ENCODE measurements at regions not wholly inside any gene's neighbourhood (a gene's known extent, or its start where the extent isn't known, plus 50 kb on each side); places are given as distances from the start of the nearest gene placed in this dataset.

- DNase-seq (ENCODE audit: extremely low spot score) = no peak
- TF ChIP-seq POLR2AphosphoS5 (IDR thresholded peaks at IDR 0.05) (no peak), CTCF (IDR thresholded peaks at IDR 0.05) (no peak), POLR2A (IDR thresholded peaks at IDR 0.05; ENCODE audit: low read depth) (no peak), EP300 (IDR thresholded peaks at IDR 0.05) (no peak)
- no peak overlapping the region for H3K4me3 ChIP-seq
- peaks cover 17 to 22% (median 19%) of the 10 kb centered on the region in 4 donors for H3K4me1 ChIP-seq
- no peak overlapping the region for H3K27ac ChIP-seq (replicated peaks in 1 of 4)
- 58% methylated on average over 10 of the region's 10 CpGs for WGBS
- no peaks in the 10 kb centered on the region for H3K36me3 ChIP-seq
- intact Hi-C loops (cut with DNase I) = no loop called here
- no peaks in the 10 kb centered on the region for H3K9me3 ChIP-seq
- no peaks in the 10 kb centered on the region for H3K27me3 ChIP-seq
Measured at GRCh38 chr18:22546905-22547570, 129.3 kb upstream of the CTAGE1 start.

- DNase-seq (ENCODE audit: extremely low spot score) = no peak
- intact Hi-C loops (cut with DNase I) = no loop called here
Measured at GRCh38 chr18:22547807-22548561, 130.3 kb upstream of the CTAGE1 start.

GRCh38 chr18:22549260-22549937 is 131.7 kb upstream of the CTAGE1 start:
- no peak overlapping the region for H3K27ac ChIP-seq (replicated peaks in 1 of 4)
- H3K36me3 ChIP-seq = no peaks in the 10 kb centered on the region
- H3K4me3 ChIP-seq = no peak overlapping the region
- TF ChIP-seq CTCF (IDR thresholded peaks at IDR 0.05) = no peak
- no peak for TF ChIP-seq EP300 (IDR thresholded peaks at IDR 0.05)
- TF ChIP-seq POLR2AphosphoS5 (IDR thresholded peaks at IDR 0.05) = no peak
- no peak for TF ChIP-seq POLR2A (IDR thresholded peaks at IDR 0.05; ENCODE audit: low read depth)
- intact Hi-C loops (cut with DNase I) = no loop called here
- WGBS = 93% methylated on average over 6 of the region's 6 CpGs
- peaks cover 11 to 17% (median 14%) of the 10 kb centered on the region in 4 donors for H3K4me1 ChIP-seq
- no peak for DNase-seq (ENCODE audit: extremely low spot score)
- no peaks in the 10 kb centered on the region for H3K9me3 ChIP-seq
- no peaks in the 10 kb centered on the region for H3K27me3 ChIP-seq

More at GRCh38 chr18:22547807-22548561, 130.3 kb upstream of the CTAGE1 start:
- no peak overlapping the region for H3K4me3 ChIP-seq
- no peak for TF ChIP-seq POLR2A (IDR thresholded peaks at IDR 0.05; ENCODE audit: low read depth)
- TF ChIP-seq POLR2AphosphoS5 (IDR thresholded peaks at IDR 0.05) = no peak
- no peak for TF ChIP-seq CTCF (IDR thresholded peaks at IDR 0.05)
- no peak for TF ChIP-seq EP300 (IDR thresholded peaks at IDR 0.05)
- no peaks in the 10 kb centered on the region for H3K27me3 ChIP-seq
- H3K4me1 ChIP-seq = peaks cover 11 to 17% (median 14%) of the 10 kb centered on the region in 4 donors
- no peak overlapping the region for H3K27ac ChIP-seq (replicated peaks in 1 of 4)
- 84% methylated on average over 11 of the region's 11 CpGs for WGBS
- H3K36me3 ChIP-seq = no peaks in the 10 kb centered on the region
- no peaks in the 10 kb centered on the region for H3K9me3 ChIP-seq

GRCh38 chr18:22550366-22550765 is 132.7 kb upstream of the CTAGE1 start:
- intact Hi-C loops (cut with DNase I) = no loop called here
- WGBS = 73% methylated on average over 2 of the region's 2 CpGs
- no peaks in the 10 kb centered on the region for H3K27me3 ChIP-seq
- no peaks in the 10 kb centered on the region for H3K36me3 ChIP-seq
- TF ChIP-seq POLR2A (IDR thresholded peaks at IDR 0.05; ENCODE audit: low read depth) (no peak), EP300 (IDR thresholded peaks at IDR 0.05) (no peak), CTCF (IDR thresholded peaks at IDR 0.05) (no peak), POLR2AphosphoS5 (IDR thresholded peaks at IDR 0.05) (no peak)
- H3K4me1 ChIP-seq = peaks cover 11 to 17% (median 14%) of the 10 kb centered on the region in 4 donors
- H3K27ac ChIP-seq (replicated peaks in 1 of 4) = no peak overlapping the region
- H3K9me3 ChIP-seq = no peaks in the 10 kb centered on the region
- no peak overlapping the region for H3K4me3 ChIP-seq
- no peak for DNase-seq (ENCODE audit: extremely low spot score)
